Hepatocyte (in vitro differentiated cells): ENCODE measurements at regions not wholly inside any gene's neighbourhood (a gene's known extent, or its start where the extent isn't known, plus 50 kb on each side); places are given as distances from the start of the nearest gene placed in this dataset.

Experiments
- EZH2 ChIP-seq: fragments of 200-600 bp; sonication (generic); IDR thresholded peaks from 2 replicates; pipeline ENCODE4 v1.6.1; 2016; ENCODE audit warnings: antibody characterized with exemption, mild to moderate bottlenecking, borderline replicate concordance
- TF ChIP-seq, protein P1 (sequence below): fragments of 200-600 bp; sonication (generic); IDR thresholded peaks from 2 replicates; pipeline ENCODE4 v1.5.1; 2016; ENCODE audit warnings: antibody characterized with exemption, mild to moderate bottlenecking; ENCODE audit not compliant: poor library complexity

DNA sequence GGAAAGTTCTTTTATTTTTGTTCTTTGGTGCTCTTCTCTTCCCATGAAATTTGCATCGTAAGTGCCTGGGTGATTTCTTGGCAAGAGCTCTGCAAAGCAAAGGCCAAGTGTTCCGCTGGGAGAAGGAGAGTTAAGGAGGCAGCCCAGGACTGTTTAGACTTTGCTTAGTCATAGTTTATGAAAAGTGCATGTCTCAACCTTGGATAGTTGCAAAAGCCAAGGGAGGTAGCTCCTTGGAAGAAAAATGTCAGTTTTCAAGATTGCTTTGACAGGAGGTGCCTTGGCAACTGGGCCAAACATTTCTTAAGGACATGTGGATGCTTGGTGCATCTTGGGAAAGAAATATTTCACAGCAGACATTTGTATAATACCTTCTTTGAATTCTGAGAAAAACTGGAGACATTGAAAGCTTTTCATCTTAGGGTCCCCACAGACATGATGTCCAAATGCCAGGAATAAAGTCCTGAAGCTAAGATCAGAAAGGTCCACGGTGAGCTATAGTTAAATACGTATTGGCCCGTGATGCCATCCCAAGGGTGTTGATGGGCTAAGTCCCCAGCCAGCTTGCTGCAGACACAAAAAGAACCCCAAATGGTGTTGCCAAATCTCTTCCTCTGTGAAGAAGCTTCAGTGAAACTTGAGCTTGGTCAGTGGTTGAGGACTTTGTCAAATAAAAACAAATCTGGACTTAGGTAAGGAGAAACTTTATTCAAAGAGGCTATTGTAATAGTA, 96.3 kb upstream of the THUMPD2 start:
- TF ChIP-seq, protein P1, sequence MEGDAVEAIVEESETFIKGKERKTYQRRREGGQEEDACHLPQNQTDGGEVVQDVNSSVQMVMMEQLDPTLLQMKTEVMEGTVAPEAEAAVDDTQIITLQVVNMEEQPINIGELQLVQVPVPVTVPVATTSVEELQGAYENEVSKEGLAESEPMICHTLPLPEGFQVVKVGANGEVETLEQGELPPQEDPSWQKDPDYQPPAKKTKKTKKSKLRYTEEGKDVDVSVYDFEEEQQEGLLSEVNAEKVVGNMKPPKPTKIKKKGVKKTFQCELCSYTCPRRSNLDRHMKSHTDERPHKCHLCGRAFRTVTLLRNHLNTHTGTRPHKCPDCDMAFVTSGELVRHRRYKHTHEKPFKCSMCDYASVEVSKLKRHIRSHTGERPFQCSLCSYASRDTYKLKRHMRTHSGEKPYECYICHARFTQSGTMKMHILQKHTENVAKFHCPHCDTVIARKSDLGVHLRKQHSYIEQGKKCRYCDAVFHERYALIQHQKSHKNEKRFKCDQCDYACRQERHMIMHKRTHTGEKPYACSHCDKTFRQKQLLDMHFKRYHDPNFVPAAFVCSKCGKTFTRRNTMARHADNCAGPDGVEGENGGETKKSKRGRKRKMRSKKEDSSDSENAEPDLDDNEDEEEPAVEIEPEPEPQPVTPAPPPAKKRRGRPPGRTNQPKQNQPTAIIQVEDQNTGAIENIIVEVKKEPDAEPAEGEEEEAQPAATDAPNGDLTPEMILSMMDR = no peak
- no peak for TF ChIP-seq EZH2
